ENCODE measurements at regions not wholly inside any gene's neighbourhood (a gene's known extent, or its start where the extent isn't known, plus 50 kb on each side); places are given as distances from the start of the nearest gene placed in this dataset.

- TF ChIP-seq POLR2AphosphoS5 (IDR thresholded peaks at IDR 0.05; ENCODE audit: low read depth, low read length), result no peak
- no peak for TF ChIP-seq TAF1 (IDR thresholded peaks at IDR 0.05; ENCODE audit: borderline replicate concordance, insufficient read depth, low read length)
Observed at GRCh38 chr3:174776636-174777035, 82.5 kb upstream of the NAALADL2 start.
